CD4-positive, alpha-beta T cell (primary cell): ENCODE measurements at regions not wholly inside any gene's neighbourhood (a gene's known extent, or its start where the extent isn't known, plus 50 kb on each side); places are given as distances from the start of the nearest gene placed in this dataset.

Source experiments
- ATAC-seq: fragments of 200-7000 bp; cut with Tn5 transposase; one replicate; pipeline ENCODE4 v1.10.0; 2022; ENCODE audit warnings: mild to moderate bottlenecking; ENCODE audit not compliant: poor library complexity
- CTCF ChIA-PET: fragments of 350-600 bp; sonication (Branson Sonifier 250); formaldehyde crosslinking; loops from one replicate; lab custom pipeline; 2021; ENCODE audit warnings: antibody characterized with exemption, inconsistent platforms; lab: Charles Lee
- POLR2A ChIA-PET: fragments of 350-600 bp; sonication (Branson Sonifier 250); formaldehyde crosslinking; loops from one replicate; lab custom pipeline; 2021; ENCODE audit warnings: antibody characterized with exemption, inconsistent platforms; lab: Charles Lee
- DNase-seq, 14 experiments: peaks; one replicate each; pipeline ENCODE4 v3.0.0-alpha.2; 2013 to 2020; ENCODE audit warnings: mixed read lengths in 2 of 14
- H3K27ac ChIP-seq, 2 donors: one replicate each; pipeline versions ENCODE4 v1.5.1 to v1.7.0; 2013; ENCODE audit warnings: low read length in 2 of 2, low read depth in 1 of 2, mild to moderate bottlenecking in 1 of 2
- H3K27me3 ChIP-seq, 2 experiments: 1 replicate in 1 of 2; 2 replicates in 1 of 2; pipeline versions ENCODE4 v1.6.1 to v1.7.0; 2013; ENCODE audit warnings: low read length in 2 of 2, control low read depth in 1 of 2, mild to moderate bottlenecking in 1 of 2, moderate library complexity in 1 of 2; ENCODE audit not compliant: insufficient read depth in 2 of 2, control insufficient read depth in 1 of 2
- H3K36me3 ChIP-seq: one replicate; pipeline ENCODE4 v1.6.1; 2013; ENCODE audit warnings: low read length, control low read depth; ENCODE audit not compliant: insufficient read depth
- H3K4me1 ChIP-seq: one replicate; pipeline ENCODE4 v1.6.1; 2013; ENCODE audit warnings: low read length, control low read depth; ENCODE audit not compliant: insufficient read depth
- H3K4me3 ChIP-seq: one replicate; pipeline ENCODE4 v1.5.1; 2013; ENCODE audit warnings: mild to moderate bottlenecking, low read length, moderate library complexity
- H3K9me3 ChIP-seq, 2 experiments: 1 replicate in 1 of 2; 2 replicates in 1 of 2; pipeline versions ENCODE4 v1.6.1 to v1.7.0; 2013; ENCODE audit warnings: low read length in 2 of 2, mild to moderate bottlenecking in 2 of 2, control low read depth in 1 of 2, moderate library complexity in 1 of 2; ENCODE audit not compliant: control insufficient read depth in 1 of 2, insufficient read depth in 1 of 2
- H3K27ac Mint-ChIP-seq: one replicate; pipeline ENCODE4 v1.8.0; 2020; ENCODE audit warnings: mixed read lengths
- H3K27me3 Mint-ChIP-seq: one replicate; pipeline ENCODE4 v1.8.0; 2021; ENCODE audit warnings: mixed read lengths
- H3K36me3 Mint-ChIP-seq: one replicate; pipeline ENCODE4 v1.8.0; 2021; ENCODE audit warnings: low read depth, mixed read lengths
- H3K4me1 Mint-ChIP-seq: one replicate; pipeline ENCODE4 v1.8.0; 2021; ENCODE audit warnings: low read depth, mixed read lengths
- H3K4me3 Mint-ChIP-seq: one replicate; pipeline ENCODE4 v1.8.0; 2020; ENCODE audit warnings: mild to moderate bottlenecking, mixed read lengths
- H3K9me3 Mint-ChIP-seq: one replicate; pipeline ENCODE4 v1.8.0; 2020; ENCODE audit warnings: mixed read lengths
- intact Hi-C, 2 experiments: fragments of 100-400 bp; cut with DNase I in 1 of 2; cut with micrococcal nuclease in 1 of 2; formaldehyde crosslinking; loops; one replicate each; pipeline versions ENCODE4 v1.15.1 to v1.9.0; 2023 to 2025; cut with DNase I, micrococcal nuclease
- TF ChIP-seq, protein P1 (sequence below): fragments of 200-600 bp; IDR thresholded peaks from one replicate; pipeline ENCODE4 v1.8.0; 2022; ENCODE audit warnings: antibody characterized with exemption, mild to moderate bottlenecking

DNA sequence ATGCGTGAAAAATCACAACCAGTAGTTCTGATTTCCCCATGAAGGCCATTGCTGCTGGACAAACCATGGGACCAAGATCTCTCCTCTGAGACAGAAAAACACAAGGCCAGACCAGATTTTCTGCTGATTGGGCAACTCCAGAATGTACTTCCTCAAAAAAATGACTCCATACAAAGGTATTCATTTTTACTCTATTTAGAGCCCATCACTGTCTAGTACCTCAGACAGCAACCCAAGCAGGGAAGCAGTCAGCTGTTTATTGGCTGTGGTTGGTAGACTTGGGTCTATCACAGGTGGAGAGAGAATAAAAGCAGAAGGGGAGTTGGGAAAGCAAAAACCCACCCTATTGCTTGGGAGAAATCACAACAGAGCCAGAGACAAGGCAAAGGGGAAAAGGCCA is 219.9 kb downstream of the PIK3C3 start:
- TF ChIP-seq, protein P1, sequence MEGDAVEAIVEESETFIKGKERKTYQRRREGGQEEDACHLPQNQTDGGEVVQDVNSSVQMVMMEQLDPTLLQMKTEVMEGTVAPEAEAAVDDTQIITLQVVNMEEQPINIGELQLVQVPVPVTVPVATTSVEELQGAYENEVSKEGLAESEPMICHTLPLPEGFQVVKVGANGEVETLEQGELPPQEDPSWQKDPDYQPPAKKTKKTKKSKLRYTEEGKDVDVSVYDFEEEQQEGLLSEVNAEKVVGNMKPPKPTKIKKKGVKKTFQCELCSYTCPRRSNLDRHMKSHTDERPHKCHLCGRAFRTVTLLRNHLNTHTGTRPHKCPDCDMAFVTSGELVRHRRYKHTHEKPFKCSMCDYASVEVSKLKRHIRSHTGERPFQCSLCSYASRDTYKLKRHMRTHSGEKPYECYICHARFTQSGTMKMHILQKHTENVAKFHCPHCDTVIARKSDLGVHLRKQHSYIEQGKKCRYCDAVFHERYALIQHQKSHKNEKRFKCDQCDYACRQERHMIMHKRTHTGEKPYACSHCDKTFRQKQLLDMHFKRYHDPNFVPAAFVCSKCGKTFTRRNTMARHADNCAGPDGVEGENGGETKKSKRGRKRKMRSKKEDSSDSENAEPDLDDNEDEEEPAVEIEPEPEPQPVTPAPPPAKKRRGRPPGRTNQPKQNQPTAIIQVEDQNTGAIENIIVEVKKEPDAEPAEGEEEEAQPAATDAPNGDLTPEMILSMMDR = no peak
- no peaks in the 10 kb centered on the region for H3K27me3 Mint-ChIP-seq
- H3K4me1 Mint-ChIP-seq = no peaks in the 10 kb centered on the region
- H3K9me3 Mint-ChIP-seq = no peaks in the 10 kb centered on the region
- Histone ChIP-seq H3K4me3 (no peak overlapping the region), H3K36me3 (no peaks in the 10 kb centered on the region), H3K4me1 (no peaks in the 10 kb centered on the region), H3K9me3 (no peaks in the 10 kb centered on the region), H3K27me3 (no peaks in the 10 kb centered on the region), H3K27ac (no peak overlapping the region)
- intact Hi-C loops = no loop called here
- no peak overlapping the region for H3K27ac Mint-ChIP-seq
- H3K4me3 Mint-ChIP-seq = no peak overlapping the region
- ATAC-seq (no peak), DNase-seq (no peak)
- H3K36me3 Mint-ChIP-seq = no peaks in the 10 kb centered on the region
- ChIA-PET CTCF (interaction anchor here (0.6 kb wide), 1 partner anchor 250 kb away, joined by 3 read pairs; no protein-coding TSS in a partner anchor), POLR2A (no interaction called here)

GRCh38 chr18:42176599-42176998 is 221.6 kb downstream of the PIK3C3 start:
- POLR2A ChIA-PET = no interaction called here
- no peak overlapping the region for H3K4me3 ChIP-seq

DNA sequence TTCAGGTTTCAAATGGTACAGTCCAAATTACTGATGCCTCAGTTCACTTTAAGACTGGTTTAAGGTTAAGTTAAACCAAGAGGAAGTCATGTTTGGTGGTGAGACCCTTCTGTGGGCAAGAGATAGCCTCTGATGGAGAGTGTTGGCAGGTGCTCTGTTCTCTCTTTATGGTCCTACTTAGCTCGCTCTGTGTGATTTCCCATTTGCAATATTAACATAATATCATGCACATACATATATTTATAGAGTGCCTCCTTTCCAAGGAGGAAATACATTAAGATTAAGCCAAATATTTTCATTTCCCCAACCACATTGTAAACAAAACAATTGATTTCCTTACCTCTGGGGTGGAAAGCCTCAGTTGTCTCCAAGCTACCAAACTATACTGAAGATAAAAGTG is 222.4 kb downstream of the PIK3C3 start:
- Mint-ChIP-seq H3K27me3 (no peaks in the 10 kb centered on the region), H3K9me3 (no peaks in the 10 kb centered on the region), H3K4me1 (no peaks in the 10 kb centered on the region), H3K36me3 (no peaks in the 10 kb centered on the region), H3K27ac (no peak overlapping the region), H3K4me3 (no peak overlapping the region)
- ChIA-PET POLR2A (no interaction called here), CTCF (no interaction called here)
- no peak for DNase-seq
- Histone ChIP-seq H3K9me3 (no peaks in the 10 kb centered on the region), H3K27me3 (no peaks in the 10 kb centered on the region), H3K36me3 (no peaks in the 10 kb centered on the region), H3K4me1 (no peaks in the 10 kb centered on the region), H3K4me3 (no peak overlapping the region), H3K27ac (no peak overlapping the region)
- ATAC-seq = no peak
- TF ChIP-seq, protein P1 = no peak
- intact Hi-C loops = no loop called here

More at GRCh38 chr18:42176599-42176998, 221.6 kb downstream of the PIK3C3 start:
- no peaks in the 10 kb centered on the region for H3K27me3 ChIP-seq
- ATAC-seq (no peak), DNase-seq (no peak)
- TF ChIP-seq, protein P1 = no peak
- CTCF ChIA-PET = no interaction called here
- no peaks in the 10 kb centered on the region for H3K9me3 ChIP-seq
- H3K4me1 ChIP-seq = no peaks in the 10 kb centered on the region
- Mint-ChIP-seq H3K9me3 (no peaks in the 10 kb centered on the region), H3K4me3 (no peak overlapping the region), H3K36me3 (no peaks in the 10 kb centered on the region), H3K27ac (no peak overlapping the region), H3K4me1 (no peaks in the 10 kb centered on the region), H3K27me3 (no peaks in the 10 kb centered on the region)
- intact Hi-C loops = no loop called here
- H3K36me3 ChIP-seq = no peaks in the 10 kb centered on the region
- no peak overlapping the region for H3K27ac ChIP-seq
